Breast epithelium (tissue), 4 donors: ENCODE measurements at regions not wholly inside any gene's neighbourhood (a gene's known extent, or its start where the extent isn't known, plus 50 kb on each side); places are given as distances from the start of the nearest gene placed in this dataset.
"Not testable (repeated sequence)": the region's sequence is repeated elsewhere in the genome, so short reads cannot be mapped to it uniquely, and the experiment has no call there.

Experiments used
- DNase-seq, 2 donors: peaks; one replicate each; pipeline ENCODE4 v3.0.0-alpha.2; 2019; ENCODE audit warnings: low spot score in 2 of 2
- H3K27ac ChIP-seq, 2 donors: fragments of 200-600 bp; sonication (generic) in 1 of 2; one replicate each; pipeline ENCODE4 v1.5.1; 2016 to 2019; ENCODE audit warnings: mild to moderate bottlenecking in 1 of 2
- H3K27me3 ChIP-seq, 2 donors: fragments of 200-600 bp; sonication (generic) in 1 of 2; one replicate each; pipeline versions ENCODE4 v1.5.1 to v1.6.0; 2017 to 2019; ENCODE audit warnings: control low read depth in 1 of 2, mild to moderate bottlenecking in 1 of 2
- H3K36me3 ChIP-seq: fragments of 200-600 bp; one replicate; pipeline ENCODE4 v1.5.1; 2019
- H3K4me1 ChIP-seq, 2 donors: fragments of 200-600 bp; sonication (generic); one replicate each; pipeline ENCODE4 v1.5.1; 2016 to 2019; ENCODE audit warnings: control low read depth in 1 of 2
- H3K4me3 ChIP-seq, 3 donors: fragments of 200-600 bp; sonication (generic); 1 replicate in 2 of 3; 2 replicates in 1 of 3; pipeline ENCODE4 v1.5.1; 2016 to 2019; ENCODE audit warnings: mild to moderate bottlenecking in 3 of 3, moderate library complexity in 2 of 3
- H3K9me3 ChIP-seq, 2 donors: fragments of 200-600 bp; sonication (generic) in 1 of 2; one replicate each; pipeline ENCODE4 v1.5.1; 2016 to 2019; ENCODE audit warnings: control low read depth in 1 of 2
- POLR2A ChIP-seq: fragments of 450-650 bp; IDR thresholded peaks from one replicate; pipeline ENCODE4 v1.6.1; 2016; ENCODE audit warnings: antibody characterized with exemption, mild to moderate bottlenecking, moderate library complexity
- POLR2AphosphoS5 ChIP-seq, 3 donors: sonication (generic); formaldehyde crosslinking; IDR thresholded peaks; one replicate each; pipeline ENCODE4 v1.6.1; 2017; ENCODE audit warnings: antibody characterized with exemption in 3 of 3
- intact Hi-C: fragments of 100-400 bp; cut with DNase I; formaldehyde crosslinking; loops from one replicate; pipeline ENCODE4 v1.15.1; 2023; ENCODE audit warnings: low total_unique reads
- TF ChIP-seq, protein P1 (sequence below), 3 donors: fragments of 450-650 bp; IDR thresholded peaks; one replicate each; pipeline ENCODE4 v1.5.1; 2016 to 2017; ENCODE audit warnings: antibody characterized with exemption in 3 of 3, mild to moderate bottlenecking in 3 of 3, moderate library complexity in 3 of 3

DNA sequence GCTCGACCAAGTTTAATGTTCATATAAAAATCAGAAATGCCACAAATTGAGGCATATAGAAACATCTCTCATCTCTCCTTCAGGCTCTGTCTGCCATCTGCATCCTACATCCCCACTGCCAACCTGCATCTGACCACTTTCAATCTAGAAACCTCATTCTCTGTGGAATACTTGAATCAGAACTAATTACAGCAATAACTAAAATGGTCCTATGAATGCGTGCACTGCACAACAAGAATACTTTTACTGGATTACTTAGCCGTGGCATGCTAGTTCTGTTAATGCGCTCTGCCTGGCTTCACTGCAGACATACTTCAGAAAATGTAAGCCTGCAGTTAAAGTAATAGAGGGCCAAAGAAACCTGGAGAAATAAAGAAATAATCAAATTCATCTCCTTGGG lies 89.8 kb upstream of the NR5A2 start:
- H3K27me3 ChIP-seq = no peaks in the 10 kb centered on the region
- H3K4me1 ChIP-seq = no peaks in the 10 kb centered on the region
- DNase-seq = no peak
- H3K9me3 ChIP-seq = no peaks in the 10 kb centered on the region
- H3K27ac ChIP-seq = no peak overlapping the region
- H3K4me3 ChIP-seq = no peak overlapping the region
- intact Hi-C loops = no loop called here
- TF ChIP-seq, protein P1, sequence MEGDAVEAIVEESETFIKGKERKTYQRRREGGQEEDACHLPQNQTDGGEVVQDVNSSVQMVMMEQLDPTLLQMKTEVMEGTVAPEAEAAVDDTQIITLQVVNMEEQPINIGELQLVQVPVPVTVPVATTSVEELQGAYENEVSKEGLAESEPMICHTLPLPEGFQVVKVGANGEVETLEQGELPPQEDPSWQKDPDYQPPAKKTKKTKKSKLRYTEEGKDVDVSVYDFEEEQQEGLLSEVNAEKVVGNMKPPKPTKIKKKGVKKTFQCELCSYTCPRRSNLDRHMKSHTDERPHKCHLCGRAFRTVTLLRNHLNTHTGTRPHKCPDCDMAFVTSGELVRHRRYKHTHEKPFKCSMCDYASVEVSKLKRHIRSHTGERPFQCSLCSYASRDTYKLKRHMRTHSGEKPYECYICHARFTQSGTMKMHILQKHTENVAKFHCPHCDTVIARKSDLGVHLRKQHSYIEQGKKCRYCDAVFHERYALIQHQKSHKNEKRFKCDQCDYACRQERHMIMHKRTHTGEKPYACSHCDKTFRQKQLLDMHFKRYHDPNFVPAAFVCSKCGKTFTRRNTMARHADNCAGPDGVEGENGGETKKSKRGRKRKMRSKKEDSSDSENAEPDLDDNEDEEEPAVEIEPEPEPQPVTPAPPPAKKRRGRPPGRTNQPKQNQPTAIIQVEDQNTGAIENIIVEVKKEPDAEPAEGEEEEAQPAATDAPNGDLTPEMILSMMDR (IDR thresholded peaks at IDR 0.05) = no peak
- TF ChIP-seq POLR2AphosphoS5 (IDR thresholded peaks at IDR 0.05) (no peak), POLR2A (no peak)
- no peaks in the 10 kb centered on the region for H3K36me3 ChIP-seq

DNA sequence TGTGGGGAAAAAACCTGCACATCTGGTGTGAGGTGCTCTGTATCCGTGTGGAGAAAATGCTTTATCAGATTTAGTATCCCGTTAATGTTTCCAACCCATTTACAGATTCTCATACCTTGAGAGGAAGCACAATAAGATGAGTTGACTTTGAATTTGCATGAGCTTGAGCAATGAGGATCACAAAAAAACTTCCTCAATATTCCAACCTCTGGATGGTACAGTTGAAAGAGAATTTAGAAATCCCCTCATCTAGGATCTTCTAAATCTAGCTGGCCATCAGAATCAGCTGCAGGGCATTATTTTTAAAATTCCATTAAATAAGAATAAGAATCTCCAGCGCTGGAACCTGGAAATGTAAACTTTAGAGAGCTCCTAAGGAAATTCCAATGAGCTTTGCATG lies 82.5 kb upstream of the NR5A2 start:
- H3K9me3 ChIP-seq = no peaks in the 10 kb centered on the region
- intact Hi-C loops = no loop called here
- no peak for DNase-seq
- no peaks in the 10 kb centered on the region for H3K36me3 ChIP-seq
- no peak overlapping the region for H3K4me3 ChIP-seq
- H3K4me1 ChIP-seq = no peaks in the 10 kb centered on the region
- H3K27ac ChIP-seq = no peak overlapping the region
- H3K27me3 ChIP-seq = no peaks in the 10 kb centered on the region
- no peak for TF ChIP-seq POLR2AphosphoS5 (IDR thresholded peaks at IDR 0.05)

DNA sequence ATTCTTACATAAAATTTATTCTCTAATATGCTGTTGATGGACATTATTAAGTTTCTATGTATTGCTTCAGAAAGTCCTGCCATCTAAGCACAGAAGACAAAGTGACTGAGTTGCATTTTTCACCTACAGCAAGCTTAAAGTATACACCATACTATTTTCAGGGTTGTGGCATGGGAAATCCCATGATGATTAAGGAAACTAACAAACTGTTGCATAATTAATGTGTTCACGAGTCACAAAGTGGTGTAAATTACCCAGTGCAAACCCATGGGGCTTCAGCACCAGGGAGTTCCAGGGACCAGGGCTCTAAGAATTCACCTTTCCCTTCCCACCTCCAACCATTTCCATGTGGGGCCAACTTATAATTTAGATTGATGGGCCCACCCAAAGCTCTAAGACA lies 81.9 kb upstream of the NR5A2 start:
- intact Hi-C loops = no loop called here

DNA sequence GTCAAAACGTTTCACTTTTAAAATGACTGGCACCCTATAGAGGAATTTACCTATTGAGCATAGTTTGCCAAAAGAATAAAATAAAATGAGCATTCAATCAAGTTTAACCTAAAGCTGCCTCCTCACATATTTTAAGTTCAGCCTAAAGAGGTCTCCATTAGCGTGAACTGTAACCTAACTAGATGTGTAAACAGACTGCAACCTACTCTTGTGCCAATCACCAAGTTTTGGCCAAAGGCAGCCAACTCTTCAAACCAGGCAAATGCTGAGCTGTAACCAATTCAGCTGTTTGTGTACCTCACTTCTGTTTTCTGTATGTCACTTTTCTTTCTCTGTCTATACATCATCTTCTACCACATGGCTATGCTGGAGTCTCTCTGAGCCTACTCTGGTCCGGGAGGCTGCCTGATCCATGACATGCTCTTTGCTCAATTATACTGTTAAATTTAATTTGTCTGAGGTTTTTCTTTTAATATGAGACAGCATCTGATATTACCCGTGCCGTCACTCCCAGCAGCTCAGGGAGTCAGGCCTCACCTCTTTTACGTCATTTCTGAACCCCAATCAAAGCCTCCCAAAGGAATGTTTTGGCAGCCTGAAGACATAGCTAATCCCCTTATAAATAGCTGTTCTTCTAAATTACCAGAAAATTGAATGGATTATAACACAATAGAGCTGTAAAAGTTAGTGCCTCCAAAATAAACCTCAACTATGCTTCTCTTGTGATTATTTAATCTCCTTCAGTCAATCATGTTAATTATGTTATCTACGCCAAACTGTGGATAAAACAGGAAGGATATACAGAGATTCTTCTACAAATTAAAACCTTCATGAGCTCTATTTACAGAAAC lies 81.0 kb upstream of the NR5A2 start:
- no peak overlapping the region for H3K27ac ChIP-seq
- no peak overlapping the region for H3K4me3 ChIP-seq
- no peaks in the 10 kb centered on the region for H3K36me3 ChIP-seq
- no peaks in the 10 kb centered on the region for H3K9me3 ChIP-seq
- no peak for DNase-seq
- H3K4me1 ChIP-seq = no peaks in the 10 kb centered on the region
- no peaks in the 10 kb centered on the region for H3K27me3 ChIP-seq
- TF ChIP-seq, protein P1 (IDR thresholded peaks at IDR 0.05) = no peak
- TF ChIP-seq POLR2A (no peak), POLR2AphosphoS5 (IDR thresholded peaks at IDR 0.05) (no peak)
- intact Hi-C loops = no loop called here

More for the DNA sequence above, 81.9 kb upstream of the NR5A2 start:
- DNase-seq = no peak
- TF ChIP-seq, protein P1 (IDR thresholded peaks at IDR 0.05) = no peak
- no peak for TF ChIP-seq POLR2AphosphoS5 (IDR thresholded peaks at IDR 0.05)
- no peak for TF ChIP-seq POLR2A
- Histone ChIP-seq H3K27me3 (no peaks in the 10 kb centered on the region), H3K4me1 (no peaks in the 10 kb centered on the region), H3K36me3 (no peaks in the 10 kb centered on the region), H3K27ac (no peak overlapping the region), H3K4me3 (no peak overlapping the region), H3K9me3 (no peaks in the 10 kb centered on the region)

DNA sequence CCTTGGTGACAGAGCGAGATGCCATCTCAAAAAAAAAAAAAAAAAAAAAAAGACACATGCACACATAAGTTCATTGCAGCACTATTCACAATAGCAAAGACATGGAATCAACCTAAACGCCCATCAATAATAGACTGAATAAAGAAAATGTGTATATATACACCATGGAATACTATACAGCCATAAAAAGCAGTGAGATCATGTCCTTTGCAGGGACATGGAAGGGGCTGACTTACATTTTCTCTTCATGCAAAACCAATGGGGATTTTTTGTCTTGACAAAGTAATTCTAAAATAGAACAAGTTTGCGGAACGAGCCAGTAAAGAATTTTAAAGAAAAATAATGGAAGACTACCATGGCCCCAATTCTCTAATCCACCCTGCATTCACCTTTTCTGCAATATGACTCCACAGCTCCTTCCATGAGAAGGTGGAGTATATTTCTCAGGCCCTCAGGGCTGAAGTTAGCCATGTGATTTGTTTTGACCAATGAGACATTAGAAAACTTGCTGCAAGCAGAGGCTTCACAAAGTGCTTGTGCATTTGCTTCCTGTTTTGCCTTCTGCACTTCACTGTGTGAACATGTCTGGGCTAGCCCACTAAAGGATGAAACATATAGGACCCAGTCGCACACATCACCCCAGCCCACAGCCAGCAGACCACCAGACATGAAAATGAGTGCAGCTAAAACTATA lies 78.8 kb upstream of the NR5A2 start:
- intact Hi-C loops = no loop called here
- TF ChIP-seq, protein P1 (IDR thresholded peaks at IDR 0.05) = no peak
- TF ChIP-seq POLR2A (no peak), POLR2AphosphoS5 (IDR thresholded peaks at IDR 0.05) (no peak)
- DNase-seq = no peak
- H3K36me3 ChIP-seq = no peaks in the 10 kb centered on the region
- H3K4me3 ChIP-seq = no peak overlapping the region
- no peaks in the 10 kb centered on the region for H3K4me1 ChIP-seq
- H3K27ac ChIP-seq = no peak overlapping the region
- no peaks in the 10 kb centered on the region for H3K27me3 ChIP-seq
- no peaks in the 10 kb centered on the region for H3K9me3 ChIP-seq

DNA sequence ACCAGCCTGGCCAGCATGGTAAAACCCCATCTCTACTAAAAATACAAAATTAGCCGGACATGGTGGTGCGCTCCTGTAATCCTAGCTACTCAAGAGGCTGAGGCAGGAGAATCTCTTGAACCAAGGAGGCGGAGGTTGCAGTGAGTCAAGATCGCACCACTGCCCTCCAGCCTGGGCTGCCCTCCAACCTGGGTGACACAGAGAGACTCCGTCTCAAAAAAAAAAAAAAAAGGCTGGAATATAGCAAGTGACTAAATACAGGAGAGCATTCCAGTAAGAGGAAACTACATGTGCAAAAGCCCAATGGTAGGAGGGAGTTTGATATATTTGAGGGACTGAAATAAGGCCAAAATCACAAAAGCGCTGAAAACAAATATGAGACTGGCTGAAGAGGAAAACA lies 76.5 kb upstream of the NR5A2 start:
- H3K9me3 ChIP-seq, H3K4me1 ChIP-seq, DNase-seq, H3K27me3 ChIP-seq, H3K27ac ChIP-seq, intact Hi-C loops, H3K4me3 ChIP-seq, H3K36me3 ChIP-seq: not testable (repeated sequence)
